ENCODE measurements at regions not wholly inside any gene's neighbourhood (a gene's known extent, or its start where the extent isn't known, plus 50 kb on each side); places are given as distances from the start of the nearest gene placed in this dataset.

GRCh38 chr10:33047655-33048054 lies 89.6 kb upstream of the ITGB1 start:
- TF ChIP-seq CTCF (IDR thresholded peaks at IDR 0.05; ENCODE audit: insufficient read depth, low read length, poor library complexity, severe bottlenecking): no peak
- TF ChIP-seq EZH2phosphoT487 (conservative IDR thresholded peaks at IDR 0.05; ENCODE audit: low read length): no peak

Measured in SU-DHL-6 (cell line).